HepG2 (cell line): ENCODE measurements at regions not wholly inside any gene's neighbourhood (a gene's known extent, or its start where the extent isn't known, plus 50 kb on each side); places are given as distances from the start of the nearest gene placed in this dataset.
"Not testable (repeated sequence)": the region's sequence is repeated elsewhere in the genome, so short reads cannot be mapped to it uniquely, and the experiment has no call there.

Source experiments
- CREB1 ChIP-seq, 2 experiments: fragments of 450-650 bp in 1 of 2; IDR thresholded peaks; 2 replicates each; pipeline ENCODE4 v1.6.1; 2016 to 2017; ENCODE audit warnings: control low read depth in 1 of 2, mild to moderate bottlenecking in 1 of 2, missing compliant biosample characterization in 1 of 2, missing genetic modification characterization in 1 of 2
- EEA1 ChIP-seq: sonication (generic); formaldehyde crosslinking; IDR thresholded peaks from 2 replicates; pipeline ENCODE4 v1.5.1; 2020; ENCODE audit warnings: mild to moderate bottlenecking, missing genetic modification reagents, borderline replicate concordance
- JUND ChIP-seq: sonication (generic); formaldehyde crosslinking; IDR thresholded peaks from 2 replicates; pipeline ENCODE4 v1.8.0; 2022; ENCODE audit warnings: mild to moderate bottlenecking, missing genetic modification reagents
- MXI1 ChIP-seq: IDR thresholded peaks from 3 replicates; pipeline ENCODE4 v1.6.1; 2012; ENCODE audit warnings: low read depth, low read length, inconsistent platforms, borderline replicate concordance
- RELA ChIP-seq: sonication (generic); formaldehyde crosslinking; IDR thresholded peaks from 2 replicates; pipeline ENCODE4 v1.4.0; 2020; ENCODE audit warnings: missing genetic modification reagents
- TCF7 ChIP-seq: sonication (generic); IDR thresholded peaks from 2 replicates; pipeline ENCODE4 v1.6.1; 2016; ENCODE audit warnings: antibody characterized with exemption, low read depth
- TSC22D2 ChIP-seq: sonication (generic); formaldehyde crosslinking; IDR thresholded peaks from 2 replicates; pipeline ENCODE4 v1.5.1; 2020; ENCODE audit warnings: missing genetic modification reagents, mild to moderate bottlenecking, borderline replicate concordance
- ZBED4 ChIP-seq: sonication (generic); formaldehyde crosslinking; IDR thresholded peaks from 2 replicates; pipeline ENCODE4 v1.4.0; 2020; ENCODE audit warnings: missing genetic modification reagents, borderline replicate concordance
- ZBTB21 ChIP-seq: sonication (generic); formaldehyde crosslinking; IDR thresholded peaks from 2 replicates; pipeline ENCODE4 v1.4.0; 2020; ENCODE audit warnings: missing genetic modification reagents
- ZFP41 ChIP-seq: sonication (generic); formaldehyde crosslinking; IDR thresholded peaks from 2 replicates; pipeline ENCODE4 v1.4.0; 2020; ENCODE audit warnings: mild to moderate bottlenecking, missing genetic modification reagents, borderline replicate concordance
- ZNF24 ChIP-seq: fragments of 450-650 bp; IDR thresholded peaks from 2 replicates; pipeline ENCODE4 v1.6.1; 2017; ENCODE audit warnings: antibody characterized with exemption, mild to moderate bottlenecking

DNA sequence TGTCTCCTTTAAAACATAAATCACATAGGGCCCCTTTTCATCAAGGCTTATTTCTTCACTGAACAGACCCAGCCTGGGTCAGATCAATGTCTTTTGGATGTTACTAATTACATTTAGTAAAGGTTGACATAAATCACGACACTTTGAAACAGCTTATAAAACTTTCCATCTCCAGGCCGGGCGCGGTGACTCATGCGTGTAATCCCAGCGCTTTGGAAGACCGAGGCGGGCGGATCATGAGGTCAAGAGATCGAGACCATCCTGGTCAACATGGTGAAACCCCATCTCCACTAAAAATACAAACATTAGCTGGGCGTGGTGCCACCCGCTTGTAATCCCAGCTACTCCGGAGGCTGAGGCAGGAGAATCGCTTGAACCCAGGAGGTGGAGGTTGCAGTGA, 166.5 kb upstream of the MINDY3 start:
- TF ChIP-seq CREB1 (IDR thresholded peaks at IDR 0.05); CREB1 (CRISPR knock-in tag; IDR thresholded peaks at IDR 0.05); RELA (CRISPR knock-in tag); TSC22D2; EEA1 (CRISPR knock-in tag); JUND (CRISPR knock-in tag); MXI1; TCF7; ZBTB21 (CRISPR knock-in tag); ZBED4; ZFP41 (CRISPR knock-in tag); ZNF24: not testable (repeated sequence)
